Kidney epithelial cell (primary cell): ENCODE measurements at regions not wholly inside any gene's neighbourhood (a gene's known extent, or its start where the extent isn't known, plus 50 kb on each side); places are given as distances from the start of the nearest gene placed in this dataset.

ENCODE experiments used
- DNase-seq: peaks from one replicate; pipeline ENCODE4 v3.0.0-alpha.2; 2010; ENCODE audit warnings: low read depth
- H3K27me3 ChIP-seq: 2 replicates; pipeline ENCODE4 v1.6.0; 2011; ENCODE audit warnings: low read length; ENCODE audit not compliant: control insufficient read depth, insufficient read depth
- H3K36me3 ChIP-seq: 2 replicates; pipeline ENCODE4 v1.5.1; 2011; ENCODE audit warnings: low read length; ENCODE audit not compliant: control insufficient read depth, insufficient read depth
- H3K4me3 ChIP-seq: 2 replicates; pipeline ENCODE4 v1.5.1; 2011; ENCODE audit warnings: low read depth, mild to moderate bottlenecking, control low read depth, low read length
- CTCF ChIP-seq: IDR thresholded peaks from 2 replicates; pipeline ENCODE4 v1.5.1; 2011; ENCODE audit warnings: mild to moderate bottlenecking, moderate library complexity, low read length, control low read depth, inconsistent platforms; ENCODE audit not compliant: insufficient read depth, poor library complexity, severe bottlenecking

DNA sequence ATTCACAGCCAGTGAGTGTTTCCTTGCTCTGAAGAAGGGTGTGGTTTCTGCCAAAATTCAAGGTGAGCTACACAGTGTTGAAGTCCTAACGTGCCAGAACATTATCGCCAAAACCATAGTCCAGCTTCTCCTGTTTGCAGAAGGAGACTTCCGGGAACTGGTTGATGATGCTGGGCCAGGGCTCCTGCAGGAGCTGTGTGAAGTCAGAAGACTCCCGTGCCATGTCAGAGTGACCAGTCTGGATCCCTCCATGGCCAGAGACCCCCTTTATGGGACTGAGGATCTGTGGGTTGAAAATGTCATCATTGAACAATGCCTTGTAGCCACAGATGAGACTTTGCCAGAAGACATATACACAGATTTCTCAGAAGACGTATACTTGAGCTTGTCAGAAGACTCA, 96.0 kb upstream of the RAB12 start:
- peaks cover 2% of the 10 kb centered on the region for H3K27me3 ChIP-seq
- no peak overlapping the region for H3K4me3 ChIP-seq
- no peak for TF ChIP-seq CTCF
- H3K36me3 ChIP-seq = no peaks in the 10 kb centered on the region
- DNase-seq = no peak

- H3K27me3 ChIP-seq = no peaks in the 10 kb centered on the region
- no peaks in the 10 kb centered on the region for H3K36me3 ChIP-seq
- DNase-seq = no peak
- no peak for TF ChIP-seq CTCF
- H3K4me3 ChIP-seq = no peak overlapping the region
Observed at GRCh38 chr18:8514409-8514808, 94.8 kb upstream of the RAB12 start.

GRCh38 chr18:8515142-8515865, 93.9 kb upstream of the RAB12 start:
- H3K36me3 ChIP-seq = no peaks in the 10 kb centered on the region
- TF ChIP-seq CTCF = no peak
- DNase-seq = no peak
- H3K27me3 ChIP-seq = no peaks in the 10 kb centered on the region
- H3K4me3 ChIP-seq = no peak overlapping the region

DNA sequence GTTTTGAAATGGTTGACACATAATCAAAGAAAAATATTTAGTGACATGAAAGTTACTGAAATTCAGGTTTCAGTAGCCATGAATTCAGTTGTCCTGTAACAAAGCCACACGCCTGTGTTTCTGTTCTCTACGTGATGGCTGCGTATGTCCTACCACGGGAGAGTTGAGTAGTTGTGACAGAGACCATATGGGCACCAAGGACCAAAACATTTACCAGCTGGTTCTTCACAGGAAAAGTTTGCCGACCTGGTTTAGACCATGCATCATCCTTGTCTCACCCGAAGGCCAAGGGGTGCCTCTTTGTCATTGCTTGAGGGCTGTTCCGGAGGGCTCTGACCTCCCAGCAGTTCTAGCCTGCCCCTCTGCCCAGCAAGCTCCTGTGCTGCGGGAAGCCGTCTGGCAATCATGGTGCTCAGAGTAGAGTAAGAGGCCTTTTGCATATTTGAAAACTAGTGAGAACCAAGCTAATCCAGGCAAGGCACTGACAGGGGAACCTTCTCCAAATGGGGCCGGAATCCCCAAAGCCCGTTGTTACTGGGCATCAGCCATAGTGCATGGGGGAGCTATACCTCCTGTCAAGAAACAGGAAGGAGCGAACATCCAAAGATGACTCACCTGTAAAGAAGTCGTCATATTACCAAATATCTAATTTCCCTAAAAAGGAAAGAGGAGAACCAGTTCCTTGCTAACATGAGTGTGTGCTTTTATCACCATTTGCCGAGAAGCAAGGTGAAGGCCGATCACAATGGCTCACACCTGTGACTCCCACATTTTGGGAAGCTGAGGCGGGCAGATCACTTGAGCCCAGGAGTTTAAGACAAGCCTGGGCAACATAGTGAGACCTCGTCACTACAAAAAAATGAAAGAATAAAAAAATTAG, 92.6 kb upstream of the RAB12 start:
- no peak for DNase-seq
- no peak for TF ChIP-seq CTCF

GRCh38 chr18:8517276-8517675, 92.0 kb upstream of the RAB12 start:
- DNase-seq = no peak
- no peaks in the 10 kb centered on the region for H3K36me3 ChIP-seq
- TF ChIP-seq CTCF = no peak
- no peak overlapping the region for H3K4me3 ChIP-seq
- H3K27me3 ChIP-seq = no peaks in the 10 kb centered on the region

More for the DNA sequence above, 92.6 kb upstream of the RAB12 start:
- H3K36me3 ChIP-seq = no peaks in the 10 kb centered on the region
- H3K4me3 ChIP-seq = no peak overlapping the region
- no peaks in the 10 kb centered on the region for H3K27me3 ChIP-seq

- no peak for TF ChIP-seq CTCF
- H3K36me3 ChIP-seq = no peaks in the 10 kb centered on the region
- H3K27me3 ChIP-seq = peaks cover 5% of the 10 kb centered on the region
- no peak for DNase-seq
- H3K4me3 ChIP-seq = no peak overlapping the region
Observed at GRCh38 chr18:8519102-8519501, 90.1 kb upstream of the RAB12 start.
